Endothelial cell (in vitro differentiated cells): ENCODE measurements at regions not wholly inside any gene's neighbourhood (a gene's known extent, or its start where the extent isn't known, plus 50 kb on each side); places are given as distances from the start of the nearest gene placed in this dataset.
A peak's percentile ranks its signal among the peaks of the same experiment; 100 is the strongest.

Source experiments
- DNase-seq: peaks from one replicate; pipeline ENCODE4 v3.0.0; 2021; ENCODE audit warnings: low spot score
- H3K27ac Mint-ChIP-seq: one replicate; pipeline ENCODE4 v1.8.0; 2021; ENCODE audit warnings: mixed read lengths, inconsistent platforms; ENCODE audit not compliant: unreplicated experiment
- H3K27me3 Mint-ChIP-seq: one replicate; pipeline ENCODE4 v1.8.0; 2021; ENCODE audit warnings: mild to moderate bottlenecking, moderate library complexity, mixed read lengths, inconsistent platforms; ENCODE audit not compliant: unreplicated experiment
- H3K36me3 Mint-ChIP-seq: one replicate; pipeline ENCODE4 v1.8.0; 2021; ENCODE audit warnings: mild to moderate bottlenecking, low read depth, mixed read lengths, inconsistent platforms; ENCODE audit not compliant: unreplicated experiment
- H3K4me1 Mint-ChIP-seq: one replicate; pipeline ENCODE4 v1.8.0; 2021; ENCODE audit warnings: mild to moderate bottlenecking, mixed read lengths, inconsistent platforms; ENCODE audit not compliant: unreplicated experiment
- H3K4me3 Mint-ChIP-seq: one replicate; pipeline ENCODE4 v1.8.0; 2021; ENCODE audit warnings: mild to moderate bottlenecking, mixed read lengths, inconsistent platforms; ENCODE audit not compliant: unreplicated experiment
- H3K9me3 Mint-ChIP-seq: one replicate; pipeline ENCODE4 v1.8.0; 2021; ENCODE audit warnings: mixed read lengths, inconsistent platforms; ENCODE audit not compliant: unreplicated experiment
- TF ChIP-seq, protein P1 (sequence below): fragments of 200-600 bp; sonication (generic); IDR thresholded peaks from one replicate; pipeline ENCODE4 v1.5.0; 2021; ENCODE audit warnings: antibody characterized with exemption; ENCODE audit not compliant: unreplicated experiment

GRCh38 chr6:104526376-104526775, 333.3 kb downstream of the HACE1 start:
- no peak overlapping the region for H3K4me3 Mint-ChIP-seq
- no peak overlapping the region for H3K27ac Mint-ChIP-seq
- H3K36me3 Mint-ChIP-seq, result no peaks in the 10 kb centered on the region
- TF ChIP-seq, protein P1, sequence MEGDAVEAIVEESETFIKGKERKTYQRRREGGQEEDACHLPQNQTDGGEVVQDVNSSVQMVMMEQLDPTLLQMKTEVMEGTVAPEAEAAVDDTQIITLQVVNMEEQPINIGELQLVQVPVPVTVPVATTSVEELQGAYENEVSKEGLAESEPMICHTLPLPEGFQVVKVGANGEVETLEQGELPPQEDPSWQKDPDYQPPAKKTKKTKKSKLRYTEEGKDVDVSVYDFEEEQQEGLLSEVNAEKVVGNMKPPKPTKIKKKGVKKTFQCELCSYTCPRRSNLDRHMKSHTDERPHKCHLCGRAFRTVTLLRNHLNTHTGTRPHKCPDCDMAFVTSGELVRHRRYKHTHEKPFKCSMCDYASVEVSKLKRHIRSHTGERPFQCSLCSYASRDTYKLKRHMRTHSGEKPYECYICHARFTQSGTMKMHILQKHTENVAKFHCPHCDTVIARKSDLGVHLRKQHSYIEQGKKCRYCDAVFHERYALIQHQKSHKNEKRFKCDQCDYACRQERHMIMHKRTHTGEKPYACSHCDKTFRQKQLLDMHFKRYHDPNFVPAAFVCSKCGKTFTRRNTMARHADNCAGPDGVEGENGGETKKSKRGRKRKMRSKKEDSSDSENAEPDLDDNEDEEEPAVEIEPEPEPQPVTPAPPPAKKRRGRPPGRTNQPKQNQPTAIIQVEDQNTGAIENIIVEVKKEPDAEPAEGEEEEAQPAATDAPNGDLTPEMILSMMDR, result no peak
- H3K4me1 Mint-ChIP-seq, result peaks cover 33% of the 10 kb centered on the region
- H3K27me3 Mint-ChIP-seq, result peaks cover 1% of the 10 kb centered on the region
- no peaks in the 10 kb centered on the region for H3K9me3 Mint-ChIP-seq
- no peak for DNase-seq

- no peaks in the 10 kb centered on the region for H3K36me3 Mint-ChIP-seq
- peaks cover 38% of the 10 kb centered on the region for H3K4me1 Mint-ChIP-seq
- H3K27me3 Mint-ChIP-seq, result peaks cover 1% of the 10 kb centered on the region
- no peaks in the 10 kb centered on the region for H3K9me3 Mint-ChIP-seq
- TF ChIP-seq, protein P1, result peak; percentile 97
- H3K4me3 Mint-ChIP-seq, result no peak overlapping the region
- H3K27ac Mint-ChIP-seq, result peak overlapping the region; percentile 84
- peak; percentile 75 for DNase-seq
Measured at GRCh38 chr6:104525677-104526322, 333.9 kb downstream of the HACE1 start.

- H3K36me3 Mint-ChIP-seq, result no peaks in the 10 kb centered on the region
- peaks cover 3% of the 10 kb centered on the region for H3K27me3 Mint-ChIP-seq
- no peak overlapping the region for H3K4me3 Mint-ChIP-seq
- DNase-seq, result no peak
- no peaks in the 10 kb centered on the region for H3K9me3 Mint-ChIP-seq
- peaks cover 34% of the 10 kb centered on the region for H3K4me1 Mint-ChIP-seq
- TF ChIP-seq, protein P1, result no peak
- H3K27ac Mint-ChIP-seq, result no peak overlapping the region
Measured at GRCh38 chr6:104522533-104522932, 337.2 kb downstream of the HACE1 start.

DNA sequence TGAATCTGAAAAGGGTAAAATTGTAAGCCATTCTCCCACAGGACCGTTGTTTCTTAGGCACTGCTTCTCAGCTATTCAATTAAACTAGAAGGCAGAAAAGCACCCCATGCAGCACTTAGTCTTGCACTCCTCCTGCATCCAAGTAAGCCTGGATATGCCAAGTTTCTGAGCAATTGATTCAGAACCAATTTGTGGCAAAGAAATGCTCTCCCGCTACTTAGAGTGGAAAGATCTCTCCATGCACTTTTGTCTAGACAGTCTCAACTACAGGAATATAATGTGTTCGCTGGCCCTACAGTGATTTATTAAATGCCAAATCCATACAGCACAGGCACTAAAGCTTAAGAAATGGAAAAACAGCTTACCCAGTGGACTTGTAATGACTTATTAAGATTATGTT, 338.5 kb downstream of the HACE1 start:
- Mint-ChIP-seq H3K9me3 (no peaks in the 10 kb centered on the region), H3K36me3 (no peaks in the 10 kb centered on the region), H3K27me3 (peaks cover 3% of the 10 kb centered on the region), H3K27ac (no peak overlapping the region), H3K4me1 (peaks cover 20% of the 10 kb centered on the region), H3K4me3 (no peak overlapping the region)
- TF ChIP-seq, protein P1, result no peak
- no peak for DNase-seq

GRCh38 chr6:104519566-104519965, 340.2 kb downstream of the HACE1 start:
- DNase-seq, result no peak
- Mint-ChIP-seq H3K27me3 (peaks cover 3% of the 10 kb centered on the region), H3K27ac (no peak overlapping the region), H3K36me3 (no peaks in the 10 kb centered on the region), H3K4me1 (peaks cover 9% of the 10 kb centered on the region), H3K4me3 (no peak overlapping the region), H3K9me3 (no peaks in the 10 kb centered on the region)
- TF ChIP-seq, protein P1, result no peak
